CD4-positive, alpha-beta T cell (primary cell): ENCODE measurements at regions not wholly inside any gene's neighbourhood (a gene's known extent, or its start where the extent isn't known, plus 50 kb on each side); places are given as distances from the start of the nearest gene placed in this dataset.
"Not testable (repeated sequence)": the region's sequence is repeated elsewhere in the genome, so short reads cannot be mapped to it uniquely, and the experiment has no call there.

Experiments
- ATAC-seq: fragments of 200-7000 bp; cut with Tn5 transposase; one replicate; pipeline ENCODE4 v1.10.0; 2022; ENCODE audit warnings: mild to moderate bottlenecking; ENCODE audit not compliant: poor library complexity
- CTCF ChIA-PET: fragments of 350-600 bp; sonication (Branson Sonifier 250); formaldehyde crosslinking; loops from one replicate; lab custom pipeline; 2021; ENCODE audit warnings: antibody characterized with exemption, inconsistent platforms; lab: Charles Lee
- POLR2A ChIA-PET: fragments of 350-600 bp; sonication (Branson Sonifier 250); formaldehyde crosslinking; loops from one replicate; lab custom pipeline; 2021; ENCODE audit warnings: antibody characterized with exemption, inconsistent platforms; lab: Charles Lee
- DNase-seq, 14 experiments: peaks; one replicate each; pipeline ENCODE4 v3.0.0-alpha.2; 2013 to 2020; ENCODE audit warnings: mixed read lengths in 2 of 14
- H3K27ac ChIP-seq, 2 donors: one replicate each; pipeline versions ENCODE4 v1.5.1 to v1.7.0; 2013; ENCODE audit warnings: low read length in 2 of 2, low read depth in 1 of 2, mild to moderate bottlenecking in 1 of 2
- H3K27me3 ChIP-seq, 2 experiments: 1 replicate in 1 of 2; 2 replicates in 1 of 2; pipeline versions ENCODE4 v1.6.1 to v1.7.0; 2013; ENCODE audit warnings: low read length in 2 of 2, control low read depth in 1 of 2, mild to moderate bottlenecking in 1 of 2, moderate library complexity in 1 of 2; ENCODE audit not compliant: insufficient read depth in 2 of 2, control insufficient read depth in 1 of 2
- H3K36me3 ChIP-seq: one replicate; pipeline ENCODE4 v1.6.1; 2013; ENCODE audit warnings: low read length, control low read depth; ENCODE audit not compliant: insufficient read depth
- H3K4me1 ChIP-seq: one replicate; pipeline ENCODE4 v1.6.1; 2013; ENCODE audit warnings: low read length, control low read depth; ENCODE audit not compliant: insufficient read depth
- H3K4me3 ChIP-seq: one replicate; pipeline ENCODE4 v1.5.1; 2013; ENCODE audit warnings: mild to moderate bottlenecking, low read length, moderate library complexity
- H3K9me3 ChIP-seq, 2 experiments: 1 replicate in 1 of 2; 2 replicates in 1 of 2; pipeline versions ENCODE4 v1.6.1 to v1.7.0; 2013; ENCODE audit warnings: low read length in 2 of 2, mild to moderate bottlenecking in 2 of 2, control low read depth in 1 of 2, moderate library complexity in 1 of 2; ENCODE audit not compliant: control insufficient read depth in 1 of 2, insufficient read depth in 1 of 2
- H3K27ac Mint-ChIP-seq: one replicate; pipeline ENCODE4 v1.8.0; 2020; ENCODE audit warnings: mixed read lengths
- H3K27me3 Mint-ChIP-seq: one replicate; pipeline ENCODE4 v1.8.0; 2021; ENCODE audit warnings: mixed read lengths
- H3K36me3 Mint-ChIP-seq: one replicate; pipeline ENCODE4 v1.8.0; 2021; ENCODE audit warnings: low read depth, mixed read lengths
- H3K4me1 Mint-ChIP-seq: one replicate; pipeline ENCODE4 v1.8.0; 2021; ENCODE audit warnings: low read depth, mixed read lengths
- H3K4me3 Mint-ChIP-seq: one replicate; pipeline ENCODE4 v1.8.0; 2020; ENCODE audit warnings: mild to moderate bottlenecking, mixed read lengths
- H3K9me3 Mint-ChIP-seq: one replicate; pipeline ENCODE4 v1.8.0; 2020; ENCODE audit warnings: mixed read lengths
- CTCF ChIP-seq: fragments of 200-600 bp; IDR thresholded peaks from one replicate; pipeline ENCODE4 v1.8.0; 2022; ENCODE audit warnings: antibody characterized with exemption, mild to moderate bottlenecking
- intact Hi-C, 2 experiments: fragments of 100-400 bp; cut with DNase I in 1 of 2; cut with micrococcal nuclease in 1 of 2; formaldehyde crosslinking; loops; one replicate each; pipeline versions ENCODE4 v1.15.1 to v1.9.0; 2023 to 2025; cut with DNase I, micrococcal nuclease

- ATAC-seq (no peak), DNase-seq (no peak)
- no peaks in the 10 kb centered on the region for H3K36me3 Mint-ChIP-seq
- Histone ChIP-seq H3K27me3 (peaks cover 0 to 2% of the 10 kb centered on the region in 2 experiments), H3K4me3 (no peak overlapping the region), H3K9me3 (peaks cover 16 to 23% of the 10 kb centered on the region in 2 experiments), H3K36me3 (no peaks in the 10 kb centered on the region), H3K4me1 (no peaks in the 10 kb centered on the region), H3K27ac (no peak overlapping the region)
- H3K27ac Mint-ChIP-seq, result no peak overlapping the region
- no peak for TF ChIP-seq CTCF
- ChIA-PET CTCF (no interaction called here), POLR2A (no interaction called here)
- no peaks in the 10 kb centered on the region for H3K4me1 Mint-ChIP-seq
- no peaks in the 10 kb centered on the region for H3K27me3 Mint-ChIP-seq
- intact Hi-C loops, result no loop called here
- H3K9me3 Mint-ChIP-seq, result peaks cover 6% of the 10 kb centered on the region
- H3K4me3 Mint-ChIP-seq, result no peak overlapping the region
Measured at GRCh38 chr4:173626277-173626676, 96.2 kb upstream of the HAND2 start.

DNA sequence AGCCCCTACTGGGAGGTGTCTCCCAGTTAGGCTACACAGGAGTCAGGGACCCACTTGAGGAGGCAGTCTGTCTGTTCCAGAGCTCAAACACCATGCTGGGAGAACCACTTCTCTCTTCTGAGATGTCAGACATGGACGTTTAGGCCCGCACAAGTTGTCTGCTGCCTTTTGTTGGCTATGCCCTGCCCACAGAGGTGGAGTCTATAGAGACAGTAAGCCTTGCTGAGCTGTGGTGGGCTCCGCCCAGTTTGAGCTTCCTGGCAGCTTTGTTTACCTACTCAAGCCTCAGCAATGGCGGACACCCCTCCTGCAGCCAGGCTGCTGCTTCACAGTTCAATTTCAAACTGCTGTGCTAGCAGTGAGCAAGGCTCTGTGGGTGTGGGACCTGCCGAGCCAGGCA, 88.6 kb upstream of the HAND2 start:
- H3K27me3 ChIP-seq, POLR2A ChIA-PET, ATAC-seq, DNase-seq, H3K27ac ChIP-seq, H3K4me1 ChIP-seq, CTCF ChIA-PET, H3K4me1 Mint-ChIP-seq, H3K4me3 Mint-ChIP-seq, H3K27me3 Mint-ChIP-seq, intact Hi-C loops, H3K36me3 Mint-ChIP-seq, H3K4me3 ChIP-seq, H3K36me3 ChIP-seq, H3K27ac Mint-ChIP-seq: not testable (repeated sequence)
- H3K9me3 ChIP-seq, result peaks cover 0 to 21% of the 10 kb centered on the region in 2 experiments
- peaks cover 16% of the 10 kb centered on the region for H3K9me3 Mint-ChIP-seq

GRCh38 chr4:173609158-173609557, 79.1 kb upstream of the HAND2 start:
- Mint-ChIP-seq H3K4me1 (no peaks in the 10 kb centered on the region), H3K27me3 (peaks cover 15% of the 10 kb centered on the region), H3K36me3 (no peaks in the 10 kb centered on the region), H3K9me3 (peaks cover 11% of the 10 kb centered on the region), H3K27ac (no peak overlapping the region), H3K4me3 (no peak overlapping the region)
- no peak for DNase-seq
- Histone ChIP-seq H3K27me3 (no peaks in the 10 kb centered on the region), H3K4me1 (no peaks in the 10 kb centered on the region), H3K9me3 (peaks cover 0 to 6% of the 10 kb centered on the region in 2 experiments), H3K27ac (no peak overlapping the region), H3K4me3 (no peak overlapping the region), H3K36me3 (no peaks in the 10 kb centered on the region)
- intact Hi-C loops, result no loop called here
- no peak for TF ChIP-seq CTCF
- no peak for ATAC-seq
- ChIA-PET POLR2A (no interaction called here), CTCF (no interaction called here)

DNA sequence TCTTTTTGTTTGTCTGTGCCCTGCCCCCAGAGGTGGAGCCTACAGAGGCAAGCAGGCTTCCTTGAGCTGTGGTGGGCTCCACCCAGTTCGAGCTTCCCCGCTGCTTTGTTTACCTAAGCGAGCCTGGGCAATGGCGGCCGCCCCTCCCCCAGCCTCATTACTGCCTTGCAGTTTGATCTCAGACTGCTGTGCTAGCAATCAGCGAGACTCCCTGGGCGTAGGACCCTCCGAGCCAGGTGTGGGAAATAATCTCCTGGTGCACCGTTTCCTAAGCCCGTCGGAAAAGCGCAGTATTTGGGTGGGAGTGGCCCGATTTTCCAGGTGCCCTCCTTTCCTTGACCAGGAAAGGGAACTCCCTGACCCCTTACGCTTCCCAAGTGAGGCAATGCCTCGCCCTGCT, 78.6 kb upstream of the HAND2 start:
- H3K4me1 Mint-ChIP-seq, CTCF ChIA-PET, ATAC-seq, DNase-seq, H3K4me3 ChIP-seq, POLR2A ChIA-PET, intact Hi-C loops, H3K36me3 ChIP-seq, H3K4me3 Mint-ChIP-seq, H3K27ac ChIP-seq, H3K9me3 ChIP-seq, H3K27ac Mint-ChIP-seq, H3K4me1 ChIP-seq, H3K36me3 Mint-ChIP-seq, H3K27me3 ChIP-seq: not testable (repeated sequence)
- Mint-ChIP-seq H3K27me3 (peaks cover 15% of the 10 kb centered on the region), H3K9me3 (peaks cover 11% of the 10 kb centered on the region)
